ENCODE measurements at regions not wholly inside any gene's neighbourhood (a gene's known extent, or its start where the extent isn't known, plus 50 kb on each side); places are given as distances from the start of the nearest gene placed in this dataset.

DNA sequence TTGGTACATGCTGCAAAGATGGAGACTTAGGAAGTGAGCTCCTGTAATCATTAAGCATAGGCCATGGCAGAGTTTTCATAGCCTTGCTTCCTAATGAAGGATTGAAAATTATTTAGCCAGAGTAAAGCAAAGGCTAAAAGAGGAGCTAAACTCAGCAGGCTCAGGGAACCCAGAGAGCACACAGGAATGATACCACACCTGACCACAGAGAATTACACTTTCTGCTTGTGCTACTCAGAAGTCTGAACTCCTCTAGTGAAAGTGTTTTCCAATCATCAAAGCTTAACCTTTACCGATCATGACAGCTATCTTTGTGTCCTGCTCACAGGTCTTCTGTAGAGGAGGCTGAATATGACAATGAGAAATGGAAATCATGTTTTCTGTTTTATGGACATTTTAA lies 347.7 kb downstream of the OTUD1 start:
- TF ChIP-seq, protein P1, sequence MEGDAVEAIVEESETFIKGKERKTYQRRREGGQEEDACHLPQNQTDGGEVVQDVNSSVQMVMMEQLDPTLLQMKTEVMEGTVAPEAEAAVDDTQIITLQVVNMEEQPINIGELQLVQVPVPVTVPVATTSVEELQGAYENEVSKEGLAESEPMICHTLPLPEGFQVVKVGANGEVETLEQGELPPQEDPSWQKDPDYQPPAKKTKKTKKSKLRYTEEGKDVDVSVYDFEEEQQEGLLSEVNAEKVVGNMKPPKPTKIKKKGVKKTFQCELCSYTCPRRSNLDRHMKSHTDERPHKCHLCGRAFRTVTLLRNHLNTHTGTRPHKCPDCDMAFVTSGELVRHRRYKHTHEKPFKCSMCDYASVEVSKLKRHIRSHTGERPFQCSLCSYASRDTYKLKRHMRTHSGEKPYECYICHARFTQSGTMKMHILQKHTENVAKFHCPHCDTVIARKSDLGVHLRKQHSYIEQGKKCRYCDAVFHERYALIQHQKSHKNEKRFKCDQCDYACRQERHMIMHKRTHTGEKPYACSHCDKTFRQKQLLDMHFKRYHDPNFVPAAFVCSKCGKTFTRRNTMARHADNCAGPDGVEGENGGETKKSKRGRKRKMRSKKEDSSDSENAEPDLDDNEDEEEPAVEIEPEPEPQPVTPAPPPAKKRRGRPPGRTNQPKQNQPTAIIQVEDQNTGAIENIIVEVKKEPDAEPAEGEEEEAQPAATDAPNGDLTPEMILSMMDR (IDR thresholded peaks at IDR 0.05) = no peak
- TF ChIP-seq POLR2A (IDR thresholded peaks at IDR 0.05) = no peak
- no peak for TF ChIP-seq POLR2AphosphoS5 (IDR thresholded peaks at IDR 0.05)
